Stimulated activated CD4-positive, alpha-beta T cell treated with anti-CD3 and anti-CD28 coated beads, Interleukin-4, amount 100 ng/mL, for 4 hours (primary cell): ENCODE measurements at regions not wholly inside any gene's neighbourhood (a gene's known extent, or its start where the extent isn't known, plus 50 kb on each side); places are given as distances from the start of the nearest gene placed in this dataset.
A peak's percentile ranks its signal among the peaks of the same experiment; 100 is the strongest.

Experiments
- DNase-seq, 2 experiments: peaks; one replicate each; pipeline ENCODE4 v3.0.0-alpha.2; 2020

- DNase-seq = no peak
Observed at GRCh38 chr16:27686926-27687325, 137.0 kb downstream of the KATNIP start.

- DNase-seq = no peak
Observed at GRCh38 chr16:27687605-27688004, 137.7 kb downstream of the KATNIP start.

- no peak for DNase-seq
Observed at GRCh38 chr16:27689711-27690110, 139.8 kb downstream of the KATNIP start.

GRCh38 chr16:27690608-27691007, 140.7 kb downstream of the KATNIP start:
- DNase-seq = peak in 1 of 2 experiments; percentile 10

GRCh38 chr16:27691721-27692120, 141.8 kb downstream of the KATNIP start:
- no peak for DNase-seq

GRCh38 chr16:27692576-27692975, 142.6 kb downstream of the KATNIP start:
- no peak for DNase-seq

GRCh38 chr16:27695161-27695560, 145.2 kb downstream of the KATNIP start:
- no peak for DNase-seq

GRCh38 chr16:27698266-27698665, 148.3 kb downstream of the KATNIP start:
- DNase-seq = no peak

GRCh38 chr16:27698746-27699145, 148.8 kb downstream of the KATNIP start:
- no peak for DNase-seq

GRCh38 chr16:27699540-27699939, 149.6 kb downstream of the KATNIP start:
- no peak for DNase-seq

GRCh38 chr16:27700304-27700995, 150.5 kb downstream of the KATNIP start:
- DNase-seq = no peak

GRCh38 chr16:27701381-27701780, 151.4 kb downstream of the KATNIP start:
- no peak for DNase-seq

- no peak for DNase-seq
Observed at GRCh38 chr16:27703121-27703520, 153.2 kb downstream of the KATNIP start.

- DNase-seq = no peak
Observed at GRCh38 chr16:27703545-27703944, 153.6 kb downstream of the KATNIP start.

GRCh38 chr16:27704252-27704651, 154.3 kb downstream of the KATNIP start:
- DNase-seq = no peak

- no peak for DNase-seq
Observed at GRCh38 chr16:27706156-27706865, 156.4 kb downstream of the KATNIP start.

- DNase-seq = no peak
Observed at GRCh38 chr16:27706866-27707685, 157.1 kb downstream of the KATNIP start.

GRCh38 chr16:27708651-27709050, 158.7 kb downstream of the KATNIP start:
- no peak for DNase-seq

- DNase-seq = no peak
Observed at GRCh38 chr16:27712251-27712711, 162.3 kb downstream of the KATNIP start.

- no peak for DNase-seq
Observed at GRCh38 chr16:27717726-27718125, 167.8 kb downstream of the KATNIP start.

- no peak for DNase-seq
Observed at GRCh38 chr16:27718201-27719105, 168.5 kb downstream of the KATNIP start.

GRCh38 chr16:27719106-27719445, 169.1 kb downstream of the KATNIP start:
- no peak for DNase-seq
